ENCODE measurements at regions not wholly inside any gene's neighbourhood (a gene's known extent, or its start where the extent isn't known, plus 50 kb on each side); places are given as distances from the start of the nearest gene placed in this dataset.

- DNase-seq (ENCODE audit: low read depth) = no peak
- no peak overlapping the region for H3K4me3 ChIP-seq (ENCODE audit: low read depth, low read length)
- TF ChIP-seq, protein P1, sequence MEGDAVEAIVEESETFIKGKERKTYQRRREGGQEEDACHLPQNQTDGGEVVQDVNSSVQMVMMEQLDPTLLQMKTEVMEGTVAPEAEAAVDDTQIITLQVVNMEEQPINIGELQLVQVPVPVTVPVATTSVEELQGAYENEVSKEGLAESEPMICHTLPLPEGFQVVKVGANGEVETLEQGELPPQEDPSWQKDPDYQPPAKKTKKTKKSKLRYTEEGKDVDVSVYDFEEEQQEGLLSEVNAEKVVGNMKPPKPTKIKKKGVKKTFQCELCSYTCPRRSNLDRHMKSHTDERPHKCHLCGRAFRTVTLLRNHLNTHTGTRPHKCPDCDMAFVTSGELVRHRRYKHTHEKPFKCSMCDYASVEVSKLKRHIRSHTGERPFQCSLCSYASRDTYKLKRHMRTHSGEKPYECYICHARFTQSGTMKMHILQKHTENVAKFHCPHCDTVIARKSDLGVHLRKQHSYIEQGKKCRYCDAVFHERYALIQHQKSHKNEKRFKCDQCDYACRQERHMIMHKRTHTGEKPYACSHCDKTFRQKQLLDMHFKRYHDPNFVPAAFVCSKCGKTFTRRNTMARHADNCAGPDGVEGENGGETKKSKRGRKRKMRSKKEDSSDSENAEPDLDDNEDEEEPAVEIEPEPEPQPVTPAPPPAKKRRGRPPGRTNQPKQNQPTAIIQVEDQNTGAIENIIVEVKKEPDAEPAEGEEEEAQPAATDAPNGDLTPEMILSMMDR (IDR thresholded peaks at IDR 0.05; ENCODE audit: insufficient read depth, low read length) = no peak
Measured at GRCh38 chr4:23207059-23207458, 514.3 kb downstream of the GBA3 start.

- H3K4me3 ChIP-seq (ENCODE audit: low read depth, low read length) = no peak overlapping the region
- DNase-seq (ENCODE audit: low read depth) = no peak
- TF ChIP-seq, protein P1 (IDR thresholded peaks at IDR 0.05; ENCODE audit: insufficient read depth, low read length) = no peak
Measured at GRCh38 chr4:23202712-23203247, 510.0 kb downstream of the GBA3 start.

- TF ChIP-seq, protein P1 (IDR thresholded peaks at IDR 0.05; ENCODE audit: insufficient read depth, low read length) = no peak
- H3K4me3 ChIP-seq (ENCODE audit: low read depth, low read length) = no peak overlapping the region
- DNase-seq (ENCODE audit: low read depth) = no peak
Measured at GRCh38 chr4:23194751-23195150, 502.0 kb downstream of the GBA3 start.

- TF ChIP-seq, protein P1 (IDR thresholded peaks at IDR 0.05; ENCODE audit: insufficient read depth, low read length) = no peak
- DNase-seq (ENCODE audit: low read depth) = no peak
- no peak overlapping the region for H3K4me3 ChIP-seq (ENCODE audit: low read depth, low read length)
Measured at GRCh38 chr4:23174179-23174578, 481.4 kb downstream of the GBA3 start.

DNA sequence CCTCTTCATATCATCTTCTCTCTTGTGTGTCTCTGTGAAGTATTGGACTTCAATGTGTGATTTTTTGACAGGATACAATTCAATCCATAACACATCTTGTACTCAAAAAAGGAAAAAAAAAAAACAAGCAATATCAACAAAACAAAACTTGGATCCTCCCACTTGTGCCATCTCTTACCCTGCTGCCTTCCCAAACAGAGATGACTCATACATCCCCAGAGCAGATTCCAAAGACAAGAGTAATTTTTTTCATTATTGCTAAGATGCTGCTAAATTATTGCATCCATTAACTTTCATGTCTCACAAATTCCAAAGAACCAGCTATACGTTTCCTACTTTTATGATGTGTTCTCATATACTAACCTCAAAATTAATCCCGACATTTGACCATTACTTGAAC, 479.2 kb downstream of the GBA3 start:
- no peak for DNase-seq (ENCODE audit: low read depth)
- no peak overlapping the region for H3K4me3 ChIP-seq (ENCODE audit: low read depth, low read length)
- TF ChIP-seq, protein P1 (IDR thresholded peaks at IDR 0.05; ENCODE audit: insufficient read depth, low read length) = no peak

- no peak for DNase-seq (ENCODE audit: low read depth)
- H3K4me3 ChIP-seq (ENCODE audit: low read depth, low read length) = no peak overlapping the region
- TF ChIP-seq, protein P1 (IDR thresholded peaks at IDR 0.05; ENCODE audit: insufficient read depth, low read length) = no peak
Measured at GRCh38 chr4:23169608-23170311, 477.0 kb downstream of the GBA3 start.
